ENCODE measurements at regions not wholly inside any gene's neighbourhood (a gene's known extent, or its start where the extent isn't known, plus 50 kb on each side); places are given as distances from the start of the nearest gene placed in this dataset.
A peak's percentile ranks its signal among the peaks of the same experiment; 100 is the strongest.

GRCh38 chr6:169938262-169938701 lies 186.9 kb downstream of the ERMARD start:
- H3K27ac ChIP-seq: no peak overlapping the region
- TF ChIP-seq ZFX (IDR thresholded peaks at IDR 0.05) (no peak), CTCF (conservative IDR thresholded peaks at IDR 0.05) (no peak)

DNA sequence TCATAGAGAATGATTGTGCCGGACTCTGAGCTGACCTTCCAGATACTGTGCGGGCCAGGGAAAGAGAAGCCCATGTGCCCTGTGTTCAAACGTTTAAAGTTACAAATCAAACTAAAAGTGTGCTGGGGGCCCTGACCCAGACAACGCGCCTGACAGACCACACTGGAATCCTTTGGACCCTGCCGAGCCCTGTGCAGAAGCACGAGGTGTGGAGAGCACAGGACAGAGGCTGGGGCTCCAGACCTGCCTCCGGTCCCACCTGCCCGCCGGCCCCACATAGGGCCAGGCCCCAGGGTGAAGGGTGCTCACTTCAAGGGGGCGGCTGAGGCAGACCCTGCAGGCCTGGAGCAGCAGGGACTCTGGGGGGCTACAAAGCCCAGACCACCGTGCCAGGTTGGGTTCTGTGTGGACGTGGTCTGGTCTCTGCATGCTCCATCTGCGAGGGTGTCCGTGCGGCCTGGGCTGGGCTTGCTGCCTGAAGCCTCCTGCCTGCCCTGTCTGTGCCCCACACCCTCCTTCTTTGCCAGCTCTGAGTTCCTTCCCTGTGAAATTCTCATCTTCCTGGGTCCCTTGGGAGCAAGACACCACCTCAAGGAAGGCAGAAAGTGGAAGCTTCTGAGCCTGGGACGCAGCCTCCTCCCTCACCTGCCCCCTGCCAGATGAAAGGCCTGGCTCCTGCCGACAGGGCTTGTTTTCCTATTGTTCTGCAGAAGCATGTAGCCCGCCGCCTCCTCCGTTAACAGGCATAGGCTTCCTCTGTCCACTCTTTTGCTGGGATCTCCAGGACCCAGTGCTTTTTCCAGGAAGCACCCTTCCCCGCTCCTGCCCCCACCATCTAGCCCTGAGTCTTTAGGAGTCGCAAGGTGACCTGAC lies 186.2 kb downstream of the ERMARD start:
- H3K27ac ChIP-seq: no peak overlapping the region
- TF ChIP-seq CTCF (conservative IDR thresholded peaks at IDR 0.05): no peak
- no peak for TF ChIP-seq ZFX (IDR thresholded peaks at IDR 0.05)

DNA sequence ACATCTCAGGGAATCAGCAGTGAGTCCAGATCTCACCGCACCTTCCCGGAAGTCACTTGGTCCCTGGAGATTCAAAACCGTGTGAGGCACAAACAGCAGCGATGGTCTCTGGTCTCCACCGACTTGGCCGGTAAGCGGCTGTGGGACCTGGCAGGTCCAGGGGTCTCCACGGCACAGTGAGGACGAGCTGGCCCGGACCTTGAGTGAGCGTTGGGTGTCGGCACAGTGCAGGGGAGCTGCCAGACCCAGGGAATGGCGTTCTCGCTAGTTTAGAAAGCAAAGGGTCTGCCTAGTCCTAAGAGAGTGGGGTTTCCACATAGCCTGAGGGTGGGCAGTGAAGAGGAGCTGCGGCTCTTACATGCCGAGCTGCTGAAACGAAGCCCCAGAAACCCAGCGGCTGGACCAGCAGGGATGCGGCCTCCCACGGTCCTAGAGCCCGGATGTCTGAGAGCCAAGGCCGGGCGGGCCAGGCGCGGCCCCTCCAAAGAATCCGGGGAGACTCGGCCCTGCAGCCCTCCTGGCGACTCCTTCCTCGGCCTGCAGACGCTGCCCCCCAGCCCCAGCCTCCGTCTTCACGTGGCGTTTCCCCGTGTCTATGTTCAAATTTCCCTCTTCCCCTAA lies 185.0 kb downstream of the ERMARD start:
- TF ChIP-seq ZFX (IDR thresholded peaks at IDR 0.05): no peak
- no peak for TF ChIP-seq CTCF (conservative IDR thresholded peaks at IDR 0.05)
- H3K27ac ChIP-seq: no peak overlapping the region

DNA sequence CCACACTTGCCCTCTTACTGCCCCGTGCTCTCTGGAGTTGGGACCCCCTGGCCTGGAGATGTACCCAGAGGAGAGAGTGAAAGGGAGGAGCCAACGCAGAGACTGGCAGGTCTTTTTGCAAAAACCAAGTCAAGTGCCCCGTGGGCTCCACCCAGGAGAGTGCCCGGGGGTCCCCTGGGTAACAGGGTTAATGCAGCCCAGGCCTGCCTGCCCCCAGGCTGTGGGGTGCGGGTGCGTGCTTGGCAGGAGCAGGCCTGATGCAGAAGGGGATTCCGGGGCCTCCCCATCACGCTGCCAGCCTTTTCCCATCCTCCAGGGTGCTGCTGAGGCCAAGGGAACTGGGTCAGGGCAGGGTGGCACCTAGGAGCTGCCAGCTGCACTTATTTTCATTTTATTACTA lies 184.4 kb downstream of the ERMARD start:
- H3K27ac ChIP-seq: no peak overlapping the region
- TF ChIP-seq ZFX (IDR thresholded peaks at IDR 0.05): no peak
- no peak for TF ChIP-seq CTCF (conservative IDR thresholded peaks at IDR 0.05)

DNA sequence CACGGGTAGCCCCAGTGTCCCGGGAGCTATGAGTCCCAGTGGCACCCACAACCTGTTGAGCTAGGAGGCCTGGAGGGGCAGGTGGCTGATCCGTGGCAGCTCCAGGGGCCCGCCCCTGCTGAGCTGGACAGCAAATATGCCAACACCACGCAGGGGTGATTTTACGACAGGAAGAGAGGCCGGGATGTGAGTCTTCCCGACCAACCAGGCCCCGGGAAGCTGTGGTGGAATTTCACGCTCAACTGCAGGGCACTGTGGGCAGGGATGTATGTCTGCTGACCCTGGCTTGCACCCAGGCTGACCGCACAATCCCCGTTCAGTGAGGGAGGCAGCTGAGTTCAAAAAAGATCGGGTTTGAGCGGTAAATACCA lies 183.9 kb downstream of the ERMARD start:
- TF ChIP-seq CTCF (conservative IDR thresholded peaks at IDR 0.05): no peak
- TF ChIP-seq ZFX (IDR thresholded peaks at IDR 0.05): no peak
- peak overlapping the region; percentile 71; the same call in 1 of the 2 replicates for H3K27ac ChIP-seq

DNA sequence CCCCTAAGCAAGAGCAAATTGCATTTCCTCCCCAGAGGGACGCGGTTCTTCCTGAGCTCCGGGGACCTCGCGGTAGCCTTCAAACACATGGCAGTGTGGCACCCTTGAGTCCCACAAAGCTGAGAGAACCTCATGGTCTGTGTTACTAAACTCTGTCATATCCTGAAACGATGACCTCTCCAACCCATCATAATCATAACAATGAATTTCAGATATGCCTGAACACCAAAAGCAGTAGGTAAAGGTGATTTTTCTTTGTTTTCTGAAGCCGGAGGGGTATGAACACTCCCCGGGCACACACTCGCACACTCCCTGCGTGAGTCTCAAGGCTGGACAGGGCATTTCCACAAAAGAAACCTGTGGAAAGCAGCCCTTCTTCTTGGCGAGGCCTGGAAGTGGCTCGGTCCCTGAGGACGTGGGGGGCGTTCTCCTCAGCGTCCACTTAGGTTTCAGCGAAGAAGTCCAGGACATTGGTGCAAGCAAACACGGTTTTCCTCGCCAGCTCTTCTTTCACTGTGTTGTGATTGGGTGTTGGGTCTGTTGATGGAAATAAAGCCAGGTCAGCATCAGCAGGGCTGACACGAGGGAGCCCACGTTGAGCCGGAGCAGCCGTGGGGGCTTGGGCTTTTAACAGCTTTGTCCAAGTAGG lies 183.4 kb downstream of the ERMARD start:
- TF ChIP-seq ZFX (IDR thresholded peaks at IDR 0.05) (no peak), CTCF (conservative IDR thresholded peaks at IDR 0.05) (no peak)
- H3K27ac ChIP-seq: peak overlapping the region; percentile 71

Data from C4-2B (cell line).